Bronchial epithelial cell (primary cell): ENCODE measurements at regions not wholly inside any gene's neighbourhood (a gene's known extent, or its start where the extent isn't known, plus 50 kb on each side); places are given as distances from the start of the nearest gene placed in this dataset.

Experiments
- DNase-seq: peaks from one replicate; pipeline ENCODE4 v3.0.0-alpha.2; 2010; ENCODE audit warnings: low read depth
- FAIRE-seq: peaks from 2 replicates; lab custom pipeline; 2011; peaks lifted over from hg19 to GRCh38; lab: Jason Lieb, UNC
- H3K27me3 ChIP-seq: 2 replicates; pipeline ENCODE4 v1.5.1; 2011; ENCODE audit warnings: low read length; ENCODE audit not compliant: control insufficient read depth, insufficient read depth
- H3K36me3 ChIP-seq: 2 replicates; pipeline ENCODE4 v1.5.1; 2011; ENCODE audit warnings: low read length; ENCODE audit not compliant: control insufficient read depth, insufficient read depth
- H3K4me3 ChIP-seq: 2 replicates; pipeline ENCODE4 v1.5.1; 2011; ENCODE audit warnings: mild to moderate bottlenecking, low read depth, low read length, control low read depth
- TF ChIP-seq, protein P1 (sequence below): IDR thresholded peaks from 2 replicates; pipeline ENCODE4 v1.5.1; 2011; ENCODE audit warnings: mild to moderate bottlenecking, moderate library complexity, low read length, control low read depth, inconsistent platforms; ENCODE audit not compliant: insufficient read depth, severe bottlenecking

DNA sequence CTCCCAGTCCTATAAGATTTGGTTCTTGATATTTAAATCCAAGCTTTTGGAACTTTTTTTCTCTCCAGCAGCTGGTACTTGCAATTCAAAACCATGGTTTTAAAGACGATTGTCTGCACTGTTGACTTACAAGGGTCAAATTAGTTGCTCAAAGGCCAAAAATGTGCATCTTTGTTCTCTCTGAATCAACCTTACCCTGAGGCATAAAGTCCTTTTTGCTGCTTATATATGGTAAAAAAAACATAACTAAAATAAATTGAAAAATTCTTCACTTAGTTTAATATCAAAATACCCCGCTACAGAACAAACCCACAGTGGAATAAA is 592.7 kb downstream of the XIRP2 start:
- no peaks in the 10 kb centered on the region for H3K27me3 ChIP-seq
- no peak for FAIRE-seq

DNA sequence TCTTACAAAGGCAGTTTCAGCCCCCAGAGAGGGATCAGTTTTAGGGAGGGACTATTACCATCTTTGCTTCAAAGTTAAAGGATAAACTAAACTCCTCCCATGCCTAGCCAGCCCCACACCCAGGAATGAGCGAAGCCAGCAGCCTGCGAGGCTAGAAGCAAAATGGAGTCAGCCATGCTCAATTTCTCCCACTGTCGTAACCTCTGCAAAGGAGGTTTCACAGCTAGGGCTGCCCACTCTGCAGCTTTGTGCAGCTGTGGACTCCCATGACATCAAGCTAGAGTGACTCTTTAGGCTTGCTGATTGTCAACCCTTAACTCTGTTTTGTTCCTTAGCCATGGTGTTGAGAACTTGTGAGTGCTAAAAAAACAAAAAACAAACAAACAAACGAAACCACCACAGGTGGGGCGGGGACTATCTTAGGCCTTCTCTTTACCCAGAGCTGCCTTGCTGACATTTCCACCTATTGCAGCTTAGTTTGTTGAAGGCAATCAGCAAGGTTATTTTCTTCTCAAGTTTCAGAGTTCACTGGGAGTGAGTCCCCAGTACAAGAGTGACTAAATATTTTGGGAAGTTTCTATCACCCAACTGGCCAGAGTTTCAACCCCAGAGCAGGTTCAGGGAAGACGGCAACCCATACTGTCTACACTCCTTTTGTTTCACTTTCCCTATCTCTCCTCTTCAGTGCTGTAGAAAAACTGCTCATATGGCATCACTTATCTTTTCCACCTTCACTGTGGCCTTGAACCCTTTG is 592.1 kb downstream of the XIRP2 start:
- FAIRE-seq, result no peak
- Histone ChIP-seq H3K36me3 (no peaks in the 10 kb centered on the region), H3K4me3 (no peak overlapping the region), H3K27me3 (no peaks in the 10 kb centered on the region)
- TF ChIP-seq, protein P1, sequence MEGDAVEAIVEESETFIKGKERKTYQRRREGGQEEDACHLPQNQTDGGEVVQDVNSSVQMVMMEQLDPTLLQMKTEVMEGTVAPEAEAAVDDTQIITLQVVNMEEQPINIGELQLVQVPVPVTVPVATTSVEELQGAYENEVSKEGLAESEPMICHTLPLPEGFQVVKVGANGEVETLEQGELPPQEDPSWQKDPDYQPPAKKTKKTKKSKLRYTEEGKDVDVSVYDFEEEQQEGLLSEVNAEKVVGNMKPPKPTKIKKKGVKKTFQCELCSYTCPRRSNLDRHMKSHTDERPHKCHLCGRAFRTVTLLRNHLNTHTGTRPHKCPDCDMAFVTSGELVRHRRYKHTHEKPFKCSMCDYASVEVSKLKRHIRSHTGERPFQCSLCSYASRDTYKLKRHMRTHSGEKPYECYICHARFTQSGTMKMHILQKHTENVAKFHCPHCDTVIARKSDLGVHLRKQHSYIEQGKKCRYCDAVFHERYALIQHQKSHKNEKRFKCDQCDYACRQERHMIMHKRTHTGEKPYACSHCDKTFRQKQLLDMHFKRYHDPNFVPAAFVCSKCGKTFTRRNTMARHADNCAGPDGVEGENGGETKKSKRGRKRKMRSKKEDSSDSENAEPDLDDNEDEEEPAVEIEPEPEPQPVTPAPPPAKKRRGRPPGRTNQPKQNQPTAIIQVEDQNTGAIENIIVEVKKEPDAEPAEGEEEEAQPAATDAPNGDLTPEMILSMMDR, result no peak
- DNase-seq, result no peak

More for the DNA sequence above, 592.7 kb downstream of the XIRP2 start:
- no peaks in the 10 kb centered on the region for H3K36me3 ChIP-seq
- no peak for DNase-seq
- TF ChIP-seq, protein P1, result no peak
- no peak overlapping the region for H3K4me3 ChIP-seq

DNA sequence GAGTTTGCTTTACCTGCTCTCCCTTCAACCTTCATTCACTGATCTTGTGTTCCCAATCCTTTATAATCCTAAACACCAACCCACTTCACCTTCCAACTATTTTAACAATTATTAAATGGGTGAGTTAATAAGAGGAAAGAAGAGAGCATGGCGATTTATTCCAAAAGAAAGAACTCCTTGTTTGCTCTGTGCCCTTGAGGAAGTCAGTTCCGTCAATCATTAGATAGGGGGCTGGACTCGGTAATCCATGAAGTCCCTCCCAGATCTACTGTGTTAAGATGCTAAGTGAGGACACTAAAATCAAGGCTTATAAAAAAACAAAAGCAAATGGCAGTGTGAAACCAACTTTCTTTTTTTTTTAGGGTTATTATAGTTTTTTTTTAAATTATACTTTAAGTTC is 589.9 kb downstream of the XIRP2 start:
- no peak for DNase-seq
- Histone ChIP-seq H3K36me3 (no peaks in the 10 kb centered on the region), H3K4me3 (no peak overlapping the region), H3K27me3 (no peaks in the 10 kb centered on the region)
- TF ChIP-seq, protein P1, result no peak
- FAIRE-seq, result no peak

- TF ChIP-seq, protein P1, result no peak
- Histone ChIP-seq H3K4me3 (no peak overlapping the region), H3K27me3 (no peaks in the 10 kb centered on the region), H3K36me3 (no peaks in the 10 kb centered on the region)
- no peak for DNase-seq
- FAIRE-seq, result no peak
These were observed 587.5 kb downstream of the XIRP2 start for GRCh38 chr2:167475791-167476190.

DNA sequence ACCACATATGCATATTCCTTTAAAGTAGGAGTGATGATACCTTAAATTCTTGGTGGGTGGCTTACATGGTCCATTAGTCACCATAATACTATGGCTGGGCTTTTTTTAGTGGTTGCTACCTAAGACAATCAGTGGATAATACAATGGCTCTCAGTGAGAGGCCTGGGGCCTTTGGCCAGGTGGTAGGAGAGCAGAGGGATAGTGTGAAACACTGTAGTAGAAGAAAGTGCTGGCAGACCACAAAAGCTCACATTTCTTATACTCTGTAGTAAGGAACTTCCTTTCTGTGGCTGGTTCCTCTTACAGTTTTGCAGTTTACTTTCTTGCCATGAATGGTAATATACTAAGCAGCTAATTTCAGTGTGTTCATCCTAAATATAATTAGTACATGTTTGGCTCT is 583.5 kb downstream of the XIRP2 start:
- Histone ChIP-seq H3K4me3 (no peak overlapping the region), H3K36me3 (no peaks in the 10 kb centered on the region), H3K27me3 (no peaks in the 10 kb centered on the region)
- TF ChIP-seq, protein P1, result no peak
- FAIRE-seq (no peak), DNase-seq (no peak)

- TF ChIP-seq, protein P1, result no peak
- DNase-seq (no peak), FAIRE-seq (no peak)
- Histone ChIP-seq H3K4me3 (no peak overlapping the region), H3K36me3 (no peaks in the 10 kb centered on the region), H3K27me3 (no peaks in the 10 kb centered on the region)
These were observed 583.1 kb downstream of the XIRP2 start for GRCh38 chr2:167471332-167471731.
